Thyroid gland (tissue), 4 donors: ENCODE measurements at regions not wholly inside any gene's neighbourhood (a gene's known extent, or its start where the extent isn't known, plus 50 kb on each side); places are given as distances from the start of the nearest gene placed in this dataset.

ENCODE experiments used
- CTCF ChIP-seq, 6 experiments: fragments of 200-600 bp in 3 of 6; fragments of 450-650 bp in 3 of 6; sonication (generic) in 3 of 6; IDR thresholded peaks; one replicate each; pipeline ENCODE4 v1.5.1; 2016 to 2019; ENCODE audit warnings: antibody characterized with exemption in 6 of 6, mild to moderate bottlenecking in 2 of 6, inconsistent platforms in 1 of 6, moderate library complexity in 1 of 6
- POLR2A ChIP-seq, 2 donors: fragments of 450-650 bp; IDR thresholded peaks; one replicate each; pipeline ENCODE4 v1.6.1; 2017; ENCODE audit warnings: antibody characterized with exemption in 2 of 2, mild to moderate bottlenecking in 2 of 2, moderate library complexity in 1 of 2

GRCh38 chr1:242579528-242580235 is 55.2 kb upstream of the PLD5 start:
- TF ChIP-seq CTCF (IDR thresholded peaks at IDR 0.05) (no peak), POLR2A (IDR thresholded peaks at IDR 0.05) (no peak)
